Mesendoderm (in vitro differentiated cells): ENCODE measurements at regions not wholly inside any gene's neighbourhood (a gene's known extent, or its start where the extent isn't known, plus 50 kb on each side); places are given as distances from the start of the nearest gene placed in this dataset.
A peak's percentile ranks its signal among the peaks of the same experiment; 100 is the strongest.
"Not testable (repeated sequence)": the region's sequence is repeated elsewhere in the genome, so short reads cannot be mapped to it uniquely, and the experiment has no call there.

Experiments
- DNase-seq: peaks from one replicate; pipeline ENCODE4 v3.0.0; 2013
- H2AK5ac ChIP-seq: 2 replicates; pipeline ENCODE4 v1.6.1; 2013; ENCODE audit warnings: low read length, inconsistent platforms
- H2BK120ac ChIP-seq: 2 replicates; pipeline ENCODE4 v1.6.1; 2013; ENCODE audit warnings: low read depth, mild to moderate bottlenecking, low read length, moderate library complexity, mixed read lengths
- H2BK15ac ChIP-seq: replicated peaks from 2 replicates; pipeline ENCODE4 v1.6.1; 2013; ENCODE audit warnings: low read depth, mild to moderate bottlenecking, moderate library complexity
- H2BK5ac ChIP-seq: 2 replicates; pipeline ENCODE4 v1.6.1; 2013; ENCODE audit warnings: low read length, inconsistent platforms
- H3K18ac ChIP-seq: 2 replicates; pipeline ENCODE4 v1.6.1; 2013; ENCODE audit warnings: mild to moderate bottlenecking, low read length, mixed read lengths
- H3K23ac ChIP-seq: one replicate; pipeline ENCODE4 v1.6.1; 2013; ENCODE audit warnings: low read length
- H3K27ac ChIP-seq: 2 replicates; pipeline ENCODE4 v1.5.1; 2013; ENCODE audit warnings: low read depth, mild to moderate bottlenecking, inconsistent platforms, low read length, moderate library complexity
- H3K27me3 ChIP-seq: 2 replicates; pipeline ENCODE4 v1.6.1; 2013; ENCODE audit warnings: low read length, control low read depth, mild to moderate bottlenecking, inconsistent platforms; ENCODE audit not compliant: insufficient read depth, poor library complexity
- H3K36me3 ChIP-seq: 2 replicates; pipeline ENCODE4 v1.6.1; 2013; ENCODE audit warnings: low read length, inconsistent platforms; ENCODE audit not compliant: control insufficient read depth, insufficient read depth
- H3K4ac ChIP-seq: one replicate; pipeline ENCODE4 v1.6.1; 2013; ENCODE audit warnings: low read depth, mild to moderate bottlenecking, low read length, moderate library complexity
- H3K4me1 ChIP-seq: 2 replicates; pipeline ENCODE4 v1.6.1; 2013; ENCODE audit warnings: low read depth, low read length, inconsistent platforms; ENCODE audit not compliant: control insufficient read depth
- H3K4me2 ChIP-seq: 2 replicates; pipeline ENCODE4 v1.6.1; 2013; ENCODE audit warnings: low read length
- H3K4me3 ChIP-seq: 2 replicates; pipeline ENCODE4 v1.5.1; 2013; ENCODE audit warnings: mild to moderate bottlenecking, low read length
- H3K56ac ChIP-seq: one replicate; pipeline ENCODE4 v1.6.1; 2013; ENCODE audit warnings: low read length
- H3K79me1 ChIP-seq: 2 replicates; pipeline ENCODE4 v1.6.1; 2013; ENCODE audit warnings: low read length, inconsistent platforms
- H3K79me2 ChIP-seq: 2 replicates; pipeline ENCODE4 v1.6.1; 2013; ENCODE audit warnings: mild to moderate bottlenecking, low read length; ENCODE audit not compliant: control insufficient read depth, insufficient read depth
- H3K9ac ChIP-seq: 2 replicates; pipeline ENCODE4 v1.6.1; 2013; ENCODE audit warnings: low read length, inconsistent platforms
- H4K5ac ChIP-seq: one replicate; pipeline ENCODE4 v1.6.1; 2013; ENCODE audit warnings: low read length
- H4K8ac ChIP-seq: one replicate; pipeline ENCODE4 v1.6.1; 2013; ENCODE audit warnings: low read depth, mild to moderate bottlenecking, control low read depth, low read length, moderate library complexity
- WGBS: extraction: QIAGEN DNeasy Blood & Tissue Kit; methylation state at CpG from one replicate; pipeline ENCODE4 v1.1.7; 2013; ENCODE audit warnings: low lambda C conversion rate, missing lambda C conversion rate; ENCODE audit not compliant: insufficient coverage; ENCODE audit errors: extremely low coverage; 5-methylcytosine and 5-hydroxymethylcytosine counted together

DNA sequence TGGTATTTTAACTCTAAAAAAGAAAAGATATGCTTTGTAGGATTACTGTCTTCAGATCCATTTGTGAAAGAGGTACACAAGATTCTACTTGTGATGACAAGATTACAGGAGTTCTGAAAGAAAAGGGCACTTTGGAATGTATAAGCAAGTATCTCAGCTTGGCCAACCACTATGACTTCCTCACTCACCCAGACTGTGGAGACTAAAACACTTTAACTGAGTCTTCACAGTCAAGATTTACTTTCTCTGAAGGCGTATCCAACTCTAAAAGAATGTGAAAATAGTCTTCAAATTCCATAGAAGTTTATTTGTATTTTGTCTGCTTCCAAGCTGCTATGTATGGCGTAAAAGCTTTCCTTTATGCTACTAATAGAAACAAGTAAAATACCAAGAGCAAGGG, 76.1 kb upstream of the SRRM3 start:
- no peak overlapping the region for H3K23ac ChIP-seq
- no peak overlapping the region for H4K8ac ChIP-seq
- H3K4me1 ChIP-seq, result no peaks in the 10 kb centered on the region
- no peak overlapping the region for H2BK15ac ChIP-seq
- H3K4me3 ChIP-seq, result no peak overlapping the region
- no peaks in the 10 kb centered on the region for H3K27me3 ChIP-seq
- H2BK5ac ChIP-seq, result no peak overlapping the region
- no peaks in the 10 kb centered on the region for H3K79me2 ChIP-seq
- H3K27ac ChIP-seq, result no peak overlapping the region
- H3K36me3 ChIP-seq, result no peaks in the 10 kb centered on the region
- no peak overlapping the region for H3K4me2 ChIP-seq
- no peak overlapping the region for H3K18ac ChIP-seq
- no peak overlapping the region for H4K5ac ChIP-seq
- no peak overlapping the region for H2BK120ac ChIP-seq
- no CpG with 5 or more reads among the region's 2 CpGs for WGBS
- no peaks in the 10 kb centered on the region for H3K79me1 ChIP-seq
- H3K4ac ChIP-seq, result no peak overlapping the region
- no peak overlapping the region for H3K56ac ChIP-seq
- no peak overlapping the region for H2AK5ac ChIP-seq
- H3K9ac ChIP-seq, result no peak overlapping the region
- no peak for DNase-seq

- no peaks in the 10 kb centered on the region for H3K4me1 ChIP-seq
- H4K8ac ChIP-seq, result no peak overlapping the region
- H3K4me3 ChIP-seq, result no peak overlapping the region
- no peak overlapping the region for H2BK120ac ChIP-seq
- H3K36me3 ChIP-seq, result no peaks in the 10 kb centered on the region
- no peak overlapping the region for H3K4me2 ChIP-seq
- H2BK5ac ChIP-seq, result no peak overlapping the region
- H3K79me2 ChIP-seq, result no peaks in the 10 kb centered on the region
- H3K27me3 ChIP-seq, result no peaks in the 10 kb centered on the region
- no peak overlapping the region for H4K5ac ChIP-seq
- no peak overlapping the region for H3K27ac ChIP-seq
- no peaks in the 10 kb centered on the region for H3K79me1 ChIP-seq
- H2AK5ac ChIP-seq, result no peak overlapping the region
- H2BK15ac ChIP-seq, result no peak overlapping the region
- WGBS, result 100% methylated on average over 2 of the region's 4 CpGs
- no peak overlapping the region for H3K4ac ChIP-seq
- no peak overlapping the region for H3K18ac ChIP-seq
- no peak overlapping the region for H3K9ac ChIP-seq
- no peak overlapping the region for H3K56ac ChIP-seq
- DNase-seq, result no peak
- H3K23ac ChIP-seq, result no peak overlapping the region
These were observed 75.1 kb upstream of the SRRM3 start for GRCh38 chr7:76126632-76127031.

- no peak overlapping the region for H2BK5ac ChIP-seq
- H3K79me1 ChIP-seq, result no peaks in the 10 kb centered on the region
- no peak overlapping the region for H3K4ac ChIP-seq
- H4K8ac ChIP-seq, result no peak overlapping the region
- H3K36me3 ChIP-seq, result no peaks in the 10 kb centered on the region
- H3K27me3 ChIP-seq, result no peaks in the 10 kb centered on the region
- H2AK5ac ChIP-seq, result no peak overlapping the region
- H4K5ac ChIP-seq, result no peak overlapping the region
- no peak overlapping the region for H3K27ac ChIP-seq
- no peak overlapping the region for H3K56ac ChIP-seq
- H2BK120ac ChIP-seq, result no peak overlapping the region
- H3K23ac ChIP-seq, result no peak overlapping the region
- no peak overlapping the region for H3K9ac ChIP-seq
- no peak overlapping the region for H3K4me2 ChIP-seq
- no peaks in the 10 kb centered on the region for H3K4me1 ChIP-seq
- H3K4me3 ChIP-seq, result no peak overlapping the region
- no peak for DNase-seq
- H3K79me2 ChIP-seq, result no peaks in the 10 kb centered on the region
- H3K18ac ChIP-seq, result no peak overlapping the region
- no peak overlapping the region for H2BK15ac ChIP-seq
- WGBS, result no CpG with 5 or more reads among the region's 5 CpGs
These were observed 72.3 kb upstream of the SRRM3 start for GRCh38 chr7:76129366-76129765.

DNA sequence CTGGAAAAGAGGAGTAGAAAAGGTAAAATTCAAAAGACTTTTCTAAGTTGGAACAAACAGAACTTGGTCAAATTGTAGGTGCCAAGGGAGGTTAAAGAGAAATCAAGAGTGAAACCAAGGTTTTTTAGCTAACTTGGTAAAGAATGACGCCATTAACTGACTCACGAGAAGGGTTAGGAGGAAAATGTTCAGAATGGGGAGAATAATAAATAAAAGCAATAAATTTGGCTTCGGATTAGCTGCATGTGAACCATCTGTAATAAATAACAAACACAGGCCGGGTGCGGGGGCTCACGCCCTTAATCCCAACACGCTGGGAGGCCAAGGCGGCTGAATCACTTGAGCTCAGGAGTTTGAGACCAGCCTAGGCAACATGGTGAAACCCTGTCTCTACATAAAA, 71.9 kb upstream of the SRRM3 start:
- no peak overlapping the region for H2BK5ac ChIP-seq
- H3K36me3 ChIP-seq, result no peaks in the 10 kb centered on the region
- H3K4me2 ChIP-seq, result no peak overlapping the region
- H3K79me2 ChIP-seq, result no peaks in the 10 kb centered on the region
- H2BK15ac ChIP-seq, result no peak overlapping the region
- no peak overlapping the region for H3K27ac ChIP-seq
- no peak overlapping the region for H3K56ac ChIP-seq
- H3K23ac ChIP-seq, result no peak overlapping the region
- no peak overlapping the region for H4K5ac ChIP-seq
- WGBS, result no CpG with 5 or more reads among the region's 8 CpGs
- H3K9ac ChIP-seq, result no peak overlapping the region
- H3K79me1 ChIP-seq, result no peaks in the 10 kb centered on the region
- no peak for DNase-seq
- no peak overlapping the region for H3K4ac ChIP-seq
- no peak overlapping the region for H2AK5ac ChIP-seq
- no peak overlapping the region for H2BK120ac ChIP-seq
- no peaks in the 10 kb centered on the region for H3K4me1 ChIP-seq
- no peak overlapping the region for H3K4me3 ChIP-seq
- no peak overlapping the region for H3K18ac ChIP-seq
- H3K27me3 ChIP-seq, result no peaks in the 10 kb centered on the region
- H4K8ac ChIP-seq, result no peak overlapping the region

DNA sequence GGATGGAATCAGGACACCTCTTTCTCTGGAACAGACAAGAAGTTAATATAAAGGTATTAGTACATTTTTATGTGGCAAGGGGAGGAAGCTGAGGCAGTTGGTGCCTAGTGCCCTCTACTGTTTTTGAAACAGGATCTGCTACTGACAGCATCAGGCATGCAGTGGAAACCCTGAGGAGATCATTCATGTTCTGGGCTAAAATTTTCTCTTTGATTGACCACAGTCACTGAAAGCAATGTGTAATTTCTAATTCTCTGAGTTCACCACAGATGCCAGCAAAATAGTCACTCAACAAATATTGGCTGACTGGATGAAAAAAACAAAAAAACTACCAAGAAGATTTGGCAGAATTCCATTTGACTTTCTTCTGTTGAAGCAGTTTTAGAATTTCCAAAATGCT, 71.0 kb upstream of the SRRM3 start:
- not testable (repeated sequence) for H3K27me3 ChIP-seq, H3K56ac ChIP-seq, H3K27ac ChIP-seq, H3K79me1 ChIP-seq, H4K5ac ChIP-seq, H3K36me3 ChIP-seq, H2BK5ac ChIP-seq, H4K8ac ChIP-seq, H3K4ac ChIP-seq, H3K4me2 ChIP-seq, H2AK5ac ChIP-seq, H3K4me1 ChIP-seq, H2BK15ac ChIP-seq, H3K18ac ChIP-seq, H3K23ac ChIP-seq, H2BK120ac ChIP-seq, H3K4me3 ChIP-seq, H3K9ac ChIP-seq, H3K79me2 ChIP-seq
- DNase-seq, result peak; percentile 16

- not testable (repeated sequence) for H2AK5ac ChIP-seq, H2BK120ac ChIP-seq, H4K8ac ChIP-seq, H3K4me2 ChIP-seq, H3K56ac ChIP-seq, H3K36me3 ChIP-seq, H3K4me3 ChIP-seq, H3K27ac ChIP-seq, H4K5ac ChIP-seq, H3K23ac ChIP-seq, H3K27me3 ChIP-seq, H2BK5ac ChIP-seq, H2BK15ac ChIP-seq, H3K4ac ChIP-seq, H3K4me1 ChIP-seq, H3K9ac ChIP-seq, H3K79me1 ChIP-seq, DNase-seq, H3K18ac ChIP-seq, H3K79me2 ChIP-seq
- WGBS, result no CpG with 5 or more reads among the region's 5 CpGs
These were observed 69.8 kb upstream of the SRRM3 start for GRCh38 chr7:76131887-76132286.
